IMR-90 (cell line): ENCODE measurements at regions not wholly inside any gene's neighbourhood (a gene's known extent, or its start where the extent isn't known, plus 50 kb on each side); places are given as distances from the start of the nearest gene placed in this dataset.

Experiments
- ATAC-seq: fragments of 200-7000 bp; cut with Tn5 transposase; 2 replicates; pipeline ENCODE4 v1.9.1; 2020; ENCODE audit warnings: low read depth, mild to moderate bottlenecking, moderate library complexity
- BruUV-seq: library from RNA; stranded (reverse); fragments of 400-500 nt; replicated peaks from 2 replicates; lab custom pipeline; 2021; lab: Mats Ljungman, UMichigan
- CTCF ChIA-PET: fragments of 300-600 bp; formaldehyde crosslinking; extraction: SDS; loops from one replicate; lab custom pipeline; 2021; ENCODE audit warnings: antibody characterized with exemption; lab: Yijun Ruan, JAX
- POLR2A ChIA-PET: fragments of 300-600 bp; sonication (Branson Sonifier 250); formaldehyde crosslinking; loops from one replicate; lab custom pipeline; 2022; ENCODE audit warnings: antibody characterized with exemption; ENCODE audit not compliant: unreplicated experiment; lab: Charles Lee
- DNase-seq: peaks from one replicate; pipeline ENCODE4 v3.0.0; 2013
- H2AFZ ChIP-seq: replicated peaks from 2 replicates; pipeline ENCODE3; 2013; ENCODE audit warnings: low read length, mild to moderate bottlenecking; ENCODE audit not compliant: poor library complexity
- H2AK5ac ChIP-seq: 2 replicates; pipeline ENCODE4 v1.6.1; 2013; ENCODE audit warnings: low read depth, low read length, inconsistent platforms
- H2AK9ac ChIP-seq: replicated peaks from 2 replicates; pipeline ENCODE3; 2013; ENCODE audit warnings: mild to moderate bottlenecking, low read depth, low read length, moderate library complexity; ENCODE audit not compliant: poor library complexity
- H2BK120ac ChIP-seq: 2 replicates; pipeline ENCODE4 v1.6.1; 2013; ENCODE audit warnings: low read depth, low read length, inconsistent platforms
- H2BK15ac ChIP-seq: 3 replicates; pipeline ENCODE4 v1.6.1; 2013; ENCODE audit warnings: low read depth, low read length, inconsistent platforms
- H2BK20ac ChIP-seq: 2 replicates; pipeline ENCODE4 v1.6.1; 2013; ENCODE audit warnings: low read depth, mild to moderate bottlenecking, inconsistent platforms, low read length, moderate library complexity
- H2BK5ac ChIP-seq: 2 replicates; pipeline ENCODE4 v1.6.1; 2013; ENCODE audit warnings: mild to moderate bottlenecking, low read depth, low read length, inconsistent platforms; ENCODE audit not compliant: poor library complexity, severe bottlenecking
- H3K14ac ChIP-seq: replicated peaks from 2 replicates; pipeline ENCODE4 v1.6.1; 2013; ENCODE audit warnings: low read depth, low read length, inconsistent platforms
- H3K18ac ChIP-seq: 2 replicates; pipeline ENCODE4 v1.6.1; 2013; ENCODE audit warnings: low read depth, low read length, control low read depth
- H3K23ac ChIP-seq: 2 replicates; pipeline ENCODE4 v1.6.1; 2013; ENCODE audit warnings: low read depth, low read length, inconsistent platforms
- H3K27ac ChIP-seq: 2 replicates; pipeline ENCODE4 v1.5.1; 2013; ENCODE audit warnings: mild to moderate bottlenecking, control low read depth, low read length; ENCODE audit not compliant: insufficient read depth
- H3K27me3 ChIP-seq: 2 replicates; pipeline ENCODE4 v1.6.1; 2013; ENCODE audit warnings: low read length; ENCODE audit not compliant: control insufficient read depth, insufficient read depth
- H3K36me3 ChIP-seq: 2 replicates; pipeline ENCODE4 v1.6.1; 2013; ENCODE audit warnings: low read length, mixed read lengths; ENCODE audit not compliant: control insufficient read depth, insufficient read depth
- H3K4ac ChIP-seq: 2 replicates; pipeline ENCODE4 v1.6.1; 2013; ENCODE audit warnings: low read depth, low read length, inconsistent platforms
- H3K4me1 ChIP-seq: 2 replicates; pipeline ENCODE4 v1.6.1; 2013; ENCODE audit warnings: low read length, mixed read lengths; ENCODE audit not compliant: control insufficient read depth, insufficient read depth
- H3K4me2 ChIP-seq: 2 replicates; pipeline ENCODE4 v1.6.1; 2013; ENCODE audit warnings: low read depth, mild to moderate bottlenecking, control low read depth, low read length, moderate library complexity
- H3K4me3 ChIP-seq: 2 replicates; pipeline ENCODE4 v1.5.1; 2013; ENCODE audit warnings: low read depth, mild to moderate bottlenecking, control low read depth, low read length, moderate library complexity; ENCODE audit not compliant: insufficient read depth
- H3K56ac ChIP-seq: 2 replicates; pipeline ENCODE4 v1.6.1; 2013; ENCODE audit warnings: low read length, inconsistent platforms; ENCODE audit not compliant: insufficient read depth; ENCODE audit errors: extremely low read depth
- H3K79me1 ChIP-seq, 2 experiments: 2 replicates each; pipeline ENCODE4 v1.6.1; 2013; ENCODE audit warnings: low read length in 2 of 2, inconsistent platforms in 1 of 2, low read depth in 1 of 2
- H3K9ac ChIP-seq: 2 replicates; pipeline ENCODE4 v1.6.1; 2013; ENCODE audit warnings: low read depth, low read length, control low read depth
- H3K9me1 ChIP-seq: 2 replicates; pipeline ENCODE4 v1.6.1; 2013; ENCODE audit warnings: low read length, inconsistent platforms; ENCODE audit not compliant: insufficient read depth
- H3K9me3 ChIP-seq: 2 replicates; pipeline ENCODE4 v1.6.1; 2013; ENCODE audit warnings: low read length; ENCODE audit not compliant: control insufficient read depth, insufficient read depth
- H4K20me1 ChIP-seq: 2 replicates; pipeline ENCODE4 v1.6.1; 2013; ENCODE audit warnings: low read length, inconsistent platforms; ENCODE audit not compliant: insufficient read depth
- H4K5ac ChIP-seq: 2 replicates; pipeline ENCODE4 v1.6.1; 2013; ENCODE audit warnings: mild to moderate bottlenecking, low read depth, low read length, control low read depth
- H4K8ac ChIP-seq, 2 experiments: 2 replicates each; pipeline ENCODE4 v1.6.1; 2013; ENCODE audit warnings: low read depth in 2 of 2, low read length in 2 of 2, control low read depth in 1 of 2, inconsistent platforms in 1 of 2
- H4K91ac ChIP-seq: 2 replicates; pipeline ENCODE4 v1.6.1; 2013; ENCODE audit warnings: low read depth, low read length, inconsistent platforms; ENCODE audit not compliant: insufficient read depth
- BHLHE40 ChIP-seq: fragments of 150-350 bp; IDR thresholded peaks from 2 replicates; pipeline ENCODE4 v1.6.1; 2016; ENCODE audit warnings: mild to moderate bottlenecking, low read depth, low read length
- CEBPB ChIP-seq: IDR thresholded peaks from 2 replicates; pipeline ENCODE4 v1.6.1; 2012; ENCODE audit warnings: low read depth, low read length, improper control_type of control experiment
- CHD1 ChIP-seq: IDR thresholded peaks from 2 replicates; pipeline ENCODE4 v1.6.1; 2012; ENCODE audit warnings: low read depth, low read length, improper control_type of control experiment
- FOS ChIP-seq: fragments of 150-350 bp; IDR thresholded peaks from 2 replicates; pipeline ENCODE4 v1.6.1; 2016; ENCODE audit warnings: low read depth, low read length
- MAZ ChIP-seq: IDR thresholded peaks from 2 replicates; pipeline ENCODE4 v1.6.1; 2012; ENCODE audit warnings: low read depth, mild to moderate bottlenecking, low read length, improper control_type of control experiment, moderate library complexity, borderline replicate concordance
- POLR2A ChIP-seq: IDR thresholded peaks from 2 replicates; pipeline ENCODE4 v1.6.1; 2012; ENCODE audit warnings: mild to moderate bottlenecking, low read depth, low read length
- RAD21 ChIP-seq: IDR thresholded peaks from 2 replicates; pipeline ENCODE4 v1.6.1; 2012; ENCODE audit warnings: low read length, improper control_type of control experiment
- RCOR1 ChIP-seq: IDR thresholded peaks from 2 replicates; pipeline ENCODE4 v1.6.1; 2012; ENCODE audit warnings: mild to moderate bottlenecking, low read length, improper control_type of control experiment; ENCODE audit not compliant: insufficient replicate concordance
- WGBS, 2 experiments: methylation state at CpG; one replicate each; pipeline versions ENCODE4 v1.1.5 to v1.1.7; 2013; ENCODE audit warnings: missing lambda C conversion rate in 2 of 2; ENCODE audit not compliant: insufficient read length in 1 of 2; ENCODE audit errors: extremely low coverage in 2 of 2; 5-methylcytosine and 5-hydroxymethylcytosine counted together
- dilution Hi-C: fragments of 300-500 bp; cut with HindIII; formaldehyde crosslinking; loops from one replicate; pipeline ENCODE4 v1.14.3; 2018; ENCODE audit warnings: low sequenced_read_pairs; ENCODE audit not compliant: unreplicated experiment
- in situ Hi-C: fragments of 300-500 bp; cut with MboI; formaldehyde crosslinking; loops from 3 replicates; pipeline ENCODE4 v1.14.3; 2019; ENCODE audit warnings: low sequenced_read_pairs, inconsistent platforms, mixed read lengths
- intact Hi-C: fragments of 100-400 bp; cut with micrococcal nuclease; formaldehyde crosslinking; loops from 2 replicates; pipeline ENCODE4 v1.10.0; 2022
- TF ChIP-seq, protein P1 (sequence below): fragments of 150-350 bp; IDR thresholded peaks from 2 replicates; pipeline ENCODE4 v1.6.1; 2017; ENCODE audit warnings: mild to moderate bottlenecking, antibody characterized with exemption, low read length, low read depth

DNA sequence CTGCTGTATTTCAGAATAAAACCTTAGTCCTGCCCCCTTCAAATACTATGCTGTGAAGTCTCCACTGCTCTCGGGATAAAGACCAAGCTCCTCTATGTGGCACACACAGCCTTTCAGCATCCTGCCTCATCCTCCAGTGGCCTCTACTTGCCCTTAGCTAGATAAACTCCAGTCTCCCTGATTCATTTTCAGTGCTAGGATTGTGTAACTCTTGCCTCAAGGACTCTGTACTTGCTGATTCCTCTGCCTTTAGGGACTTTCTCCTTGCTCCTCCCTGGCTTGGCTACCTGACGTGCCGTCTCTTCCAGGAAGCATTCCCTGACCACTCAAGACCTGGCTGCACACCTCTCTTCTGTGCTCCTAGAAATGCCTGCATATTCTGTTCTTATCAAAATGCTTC lies 416.7 kb downstream of the MTX2 start:
- Histone ChIP-seq H3K56ac (no peak overlapping the region), H3K4me1 (no peaks in the 10 kb centered on the region), H3K23ac (no peak overlapping the region), H3K14ac (no peak overlapping the region), H3K4me3 (no peak overlapping the region), H2AFZ (no peak overlapping the region), H2BK120ac (no peak overlapping the region), H3K79me1 (no peaks in the 10 kb centered on the region), H2AK5ac (no peak overlapping the region), H2BK15ac (no peak overlapping the region), H2BK20ac (no peak overlapping the region), H3K9ac (no peak overlapping the region), H3K27ac (no peak overlapping the region), H4K91ac (no peak overlapping the region), H3K36me3 (no peaks in the 10 kb centered on the region), H4K20me1 (no peaks in the 10 kb centered on the region), H2AK9ac (no peak overlapping the region), H4K5ac (no peak overlapping the region), H2BK5ac (no peak overlapping the region), H3K9me3 (no peaks in the 10 kb centered on the region), H3K4me2 (no peak overlapping the region), H3K9me1 (no peaks in the 10 kb centered on the region), H3K4ac (no peak overlapping the region), H3K27me3 (no peaks in the 10 kb centered on the region), H3K18ac (no peak overlapping the region), H4K8ac (no peak overlapping the region)
- dilution Hi-C loops = no loop called here
- BruUV-seq = no TSS peak
- ChIA-PET CTCF (no interaction called here), POLR2A (no interaction called here)
- no peak for DNase-seq
- TF ChIP-seq MAZ (no peak), CEBPB (no peak), BHLHE40 (no peak), RCOR1 (no peak), POLR2A (no peak), CHD1 (no peak), RAD21 (no peak), FOS (no peak)
- TF ChIP-seq, protein P1, sequence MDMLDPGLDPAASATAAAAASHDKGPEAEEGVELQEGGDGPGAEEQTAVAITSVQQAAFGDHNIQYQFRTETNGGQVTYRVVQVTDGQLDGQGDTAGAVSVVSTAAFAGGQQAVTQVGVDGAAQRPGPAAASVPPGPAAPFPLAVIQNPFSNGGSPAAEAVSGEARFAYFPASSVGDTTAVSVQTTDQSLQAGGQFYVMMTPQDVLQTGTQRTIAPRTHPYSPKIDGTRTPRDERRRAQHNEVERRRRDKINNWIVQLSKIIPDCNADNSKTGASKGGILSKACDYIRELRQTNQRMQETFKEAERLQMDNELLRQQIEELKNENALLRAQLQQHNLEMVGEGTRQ = no peak
- intact Hi-C loops = no loop called here
- no CpG with 5 or more reads among the region's 3 CpGs for WGBS, 2 experiments
- no peak for ATAC-seq
- in situ Hi-C loops = no loop called here
